Thyroid gland (tissue), 4 donors: ENCODE measurements at regions not wholly inside any gene's neighbourhood (a gene's known extent, or its start where the extent isn't known, plus 50 kb on each side); places are given as distances from the start of the nearest gene placed in this dataset.

Source experiments
- DNase-seq, 2 donors: peaks; one replicate each; pipeline ENCODE4 v3.0.0-alpha.2; 2019
- H3K27ac ChIP-seq, 3 donors: fragments of 200-600 bp; sonication (generic); 1 replicate in 2 of 3; 2 replicates in 1 of 3; pipeline ENCODE4 v1.5.1; 2016 to 2019; ENCODE audit warnings: mild to moderate bottlenecking in 1 of 3, moderate library complexity in 1 of 3
- H3K27me3 ChIP-seq: fragments of 200-600 bp; sonication (generic); one replicate; pipeline ENCODE4 v1.5.1; 2019
- H3K36me3 ChIP-seq, 2 donors: fragments of 200-600 bp; sonication (generic); one replicate each; pipeline ENCODE4 v1.5.1; 2016 to 2019
- H3K4me1 ChIP-seq, 2 donors: fragments of 200-600 bp; sonication (generic); one replicate each; pipeline ENCODE4 v1.5.1; 2017 to 2019
- H3K4me3 ChIP-seq, 3 donors: fragments of 200-600 bp; sonication (generic); replicated peaks in 1 of 3; 1 replicate in 2 of 3; 2 replicates in 1 of 3; pipeline ENCODE4 v1.5.1; 2016; ENCODE audit warnings: mild to moderate bottlenecking in 1 of 3
- H3K9me3 ChIP-seq: fragments of 200-600 bp; sonication (generic); one replicate; pipeline ENCODE4 v1.5.1; 2017
- CTCF ChIP-seq, 6 experiments: fragments of 200-600 bp in 3 of 6; fragments of 450-650 bp in 3 of 6; sonication (generic) in 3 of 6; IDR thresholded peaks; one replicate each; pipeline ENCODE4 v1.5.1; 2016 to 2019; ENCODE audit warnings: antibody characterized with exemption in 6 of 6, mild to moderate bottlenecking in 2 of 6, inconsistent platforms in 1 of 6, moderate library complexity in 1 of 6
- POLR2A ChIP-seq, 2 donors: fragments of 450-650 bp; IDR thresholded peaks; one replicate each; pipeline ENCODE4 v1.6.1; 2017; ENCODE audit warnings: antibody characterized with exemption in 2 of 2, mild to moderate bottlenecking in 2 of 2, moderate library complexity in 1 of 2
- WGBS, 2 donors: methylation state at CpG; one replicate each; pipeline ENCODE4 v1.1.5; 2017; 5-methylcytosine and 5-hydroxymethylcytosine counted together
- intact Hi-C: fragments of 100-400 bp; cut with DNase I; formaldehyde crosslinking; loops from one replicate; pipeline ENCODE4 v1.15.1; 2023

- H3K4me1 ChIP-seq, result no peaks in the 10 kb centered on the region
- no peak overlapping the region for H3K4me3 ChIP-seq
- no peak for TF ChIP-seq POLR2A (IDR thresholded peaks at IDR 0.05)
- TF ChIP-seq CTCF (IDR thresholded peaks at IDR 0.05), result no peak
- H3K36me3 ChIP-seq, result no peaks in the 10 kb centered on the region
- intact Hi-C loops, result no loop called here
- H3K27me3 ChIP-seq, result no peaks in the 10 kb centered on the region
- DNase-seq, result no peak
- no peak overlapping the region for H3K27ac ChIP-seq
- WGBS, 2 donors, result 37 to 38% methylated on average over 6 of the region's 6 CpGs
- no peaks in the 10 kb centered on the region for H3K9me3 ChIP-seq
Measured at GRCh38 chr4:173859091-173859713, 329.2 kb upstream of the HAND2 start.

GRCh38 chr4:173858471-173858870, 328.4 kb upstream of the HAND2 start:
- Histone ChIP-seq H3K4me3 (no peak overlapping the region), H3K27me3 (no peaks in the 10 kb centered on the region), H3K4me1 (no peaks in the 10 kb centered on the region), H3K9me3 (no peaks in the 10 kb centered on the region), H3K36me3 (no peaks in the 10 kb centered on the region), H3K27ac (no peak overlapping the region)
- intact Hi-C loops, result no loop called here
- DNase-seq, result no peak
- 75 to 91% methylated on average over 2 of the region's 2 CpGs for WGBS, 2 donors
- TF ChIP-seq CTCF (IDR thresholded peaks at IDR 0.05) (no peak), POLR2A (IDR thresholded peaks at IDR 0.05) (no peak)

GRCh38 chr4:173857828-173858227, 327.8 kb upstream of the HAND2 start:
- Histone ChIP-seq H3K36me3 (no peaks in the 10 kb centered on the region), H3K9me3 (no peaks in the 10 kb centered on the region), H3K27me3 (no peaks in the 10 kb centered on the region), H3K4me1 (no peaks in the 10 kb centered on the region), H3K4me3 (no peak overlapping the region), H3K27ac (no peak overlapping the region)
- intact Hi-C loops, result no loop called here
- no peak for TF ChIP-seq POLR2A (IDR thresholded peaks at IDR 0.05)
- TF ChIP-seq CTCF (IDR thresholded peaks at IDR 0.05), result no peak
- WGBS, 2 donors, result 89 to 93% methylated on average over 1 of the region's 1 CpG
- no peak for DNase-seq

GRCh38 chr4:173855015-173855414, 325.0 kb upstream of the HAND2 start:
- Histone ChIP-seq H3K4me3 (no peak overlapping the region), H3K4me1 (no peaks in the 10 kb centered on the region), H3K27ac (no peak overlapping the region), H3K9me3 (no peaks in the 10 kb centered on the region), H3K36me3 (no peaks in the 10 kb centered on the region), H3K27me3 (no peaks in the 10 kb centered on the region)
- no peak for DNase-seq
- intact Hi-C loops, result no loop called here
- 88 to 92% methylated on average over 2 of the region's 2 CpGs for WGBS, 2 donors
- TF ChIP-seq CTCF (IDR thresholded peaks at IDR 0.05) (no peak), POLR2A (IDR thresholded peaks at IDR 0.05) (no peak)

- no peak for DNase-seq
- intact Hi-C loops, result no loop called here
- no peak overlapping the region for H3K27ac ChIP-seq
- no peaks in the 10 kb centered on the region for H3K9me3 ChIP-seq
- TF ChIP-seq CTCF (IDR thresholded peaks at IDR 0.05) (no peak), POLR2A (IDR thresholded peaks at IDR 0.05) (no peak)
- no peaks in the 10 kb centered on the region for H3K27me3 ChIP-seq
- H3K4me1 ChIP-seq, result no peaks in the 10 kb centered on the region
- WGBS, 2 donors, result 93 to 94% methylated on average over 6 of the region's 6 CpGs
- no peak overlapping the region for H3K4me3 ChIP-seq
- H3K36me3 ChIP-seq, result no peaks in the 10 kb centered on the region
Measured at GRCh38 chr4:173852775-173853174, 322.7 kb upstream of the HAND2 start.
